HG03039 (cell line): ENCODE measurements at regions not wholly inside any gene's neighbourhood (a gene's known extent, or its start where the extent isn't known, plus 50 kb on each side); places are given as distances from the start of the nearest gene placed in this dataset.

Source experiments
- ATAC-seq: cut with Tn5 transposase; IDR thresholded peaks from one replicate; pipeline ENCODE4 v1.9.1; 2021; ENCODE audit warnings: mild to moderate bottlenecking, moderate library complexity; ENCODE audit not compliant: unreplicated experiment

DNA sequence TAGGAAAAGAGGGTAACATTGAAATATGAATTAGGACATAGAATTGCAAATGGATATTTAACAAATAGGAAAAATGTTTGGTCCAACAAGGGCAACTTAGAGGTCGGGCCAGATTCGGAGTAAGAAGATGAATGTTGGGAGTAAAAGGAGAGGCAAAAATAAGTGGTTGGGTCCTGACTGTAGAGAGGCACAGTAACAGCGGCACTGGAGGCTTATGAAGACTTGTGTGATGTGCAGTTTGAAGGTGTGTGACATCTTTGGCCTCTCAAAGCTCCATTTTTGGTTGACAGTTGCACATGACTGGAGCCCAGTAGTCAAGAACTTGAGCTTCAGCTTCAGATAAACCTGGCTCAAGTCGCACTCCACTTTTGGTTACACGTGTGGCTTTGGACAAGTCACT, 109.9 kb upstream of the PAXBP1 start:
- ATAC-seq = no peak

DNA sequence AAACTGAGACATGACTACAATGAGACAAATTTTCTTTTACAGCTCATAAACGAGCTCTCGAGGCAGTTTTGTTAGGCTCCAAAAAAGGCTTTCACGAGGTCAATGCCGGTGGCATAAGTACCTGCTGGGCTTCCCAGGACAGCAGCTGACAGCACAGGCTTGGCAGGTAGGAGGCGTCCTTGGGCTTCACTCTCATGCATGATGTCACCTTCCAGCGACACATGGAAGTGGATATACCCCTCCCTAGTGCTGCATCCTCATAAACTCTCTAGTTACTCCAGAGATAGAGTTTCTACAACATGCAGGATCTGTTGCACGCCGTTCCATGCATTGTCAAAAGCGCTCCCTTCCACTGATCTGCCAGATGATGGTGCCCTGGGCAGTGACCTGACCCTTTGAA, 112.5 kb upstream of the PAXBP1 start:
- no peak for ATAC-seq

DNA sequence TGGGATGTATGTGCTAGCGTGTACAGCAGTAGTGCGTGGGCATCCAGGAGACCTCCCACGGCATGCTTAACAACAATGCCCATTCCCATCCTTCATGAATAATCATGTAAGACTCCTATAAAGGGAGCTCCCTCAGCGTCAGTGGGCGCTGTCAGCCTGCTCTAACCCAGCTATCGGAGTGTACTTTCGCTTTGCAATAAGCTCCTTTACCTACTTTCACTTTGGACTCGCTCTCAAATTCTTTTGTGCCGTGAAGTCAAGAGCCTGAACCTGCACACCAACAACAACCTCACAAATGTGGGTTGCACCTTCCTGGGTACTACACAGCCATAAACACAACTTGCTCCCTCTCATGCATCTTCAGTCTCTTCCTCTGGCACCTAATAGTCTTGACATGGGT, 114.8 kb upstream of the PAXBP1 start:
- no peak for ATAC-seq

DNA sequence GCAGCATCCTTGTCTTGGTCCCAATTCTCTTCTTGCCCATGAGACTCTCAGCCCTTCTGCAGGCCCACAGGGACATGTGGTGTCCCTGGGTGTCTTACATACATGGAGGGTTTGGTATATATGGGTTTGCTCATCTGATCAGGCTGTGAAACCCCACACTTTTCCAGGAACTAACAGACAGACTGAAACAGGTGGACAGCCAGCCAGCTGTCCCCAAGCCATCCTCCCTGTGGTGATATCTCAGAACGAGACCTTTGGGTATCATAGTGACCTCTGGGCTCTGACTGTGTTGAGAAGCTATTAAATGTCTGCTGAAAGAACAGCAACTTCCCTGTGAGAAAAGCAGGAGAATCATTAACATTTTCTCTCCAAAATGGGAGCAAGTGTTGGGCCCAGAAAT, 115.5 kb upstream of the PAXBP1 start:
- no peak for ATAC-seq

DNA sequence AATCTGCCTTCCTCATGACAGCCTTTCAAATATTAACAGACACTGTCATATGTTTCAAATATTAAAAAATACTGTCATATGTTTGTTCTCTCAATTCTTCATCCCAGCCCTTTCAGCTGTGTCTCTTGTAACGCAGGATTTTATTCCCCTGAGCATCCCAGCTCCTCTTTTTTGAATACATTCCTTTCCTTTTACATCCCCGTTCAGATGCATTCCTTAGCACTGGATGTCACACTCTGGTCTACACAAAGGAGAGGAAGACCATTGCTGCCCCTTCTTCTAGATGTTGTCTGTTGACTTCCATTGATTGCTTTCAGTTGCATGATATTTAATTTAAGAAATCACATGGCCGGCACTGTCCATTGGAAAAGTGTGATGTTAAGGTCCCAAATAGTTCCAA, 117.4 kb upstream of the PAXBP1 start:
- no peak for ATAC-seq

DNA sequence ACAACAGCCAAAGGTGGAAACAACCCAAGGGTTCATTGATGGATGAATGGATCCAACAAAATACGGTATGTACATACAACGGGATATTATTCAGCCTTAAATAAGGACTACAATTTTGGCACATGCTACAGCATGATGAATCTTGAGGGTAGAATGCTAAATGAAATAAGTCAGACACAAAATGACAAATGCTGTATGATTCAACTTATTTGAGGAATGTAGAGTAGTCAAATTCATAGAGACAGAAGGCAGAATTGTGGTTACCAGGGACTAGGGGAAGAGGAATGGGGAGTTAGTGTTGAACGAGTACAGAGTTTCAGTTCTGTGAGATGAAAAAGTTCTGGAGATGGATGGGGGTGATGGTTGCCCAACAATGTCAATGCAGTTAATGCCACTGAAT, 118.0 kb upstream of the PAXBP1 start:
- ATAC-seq = no peak

DNA sequence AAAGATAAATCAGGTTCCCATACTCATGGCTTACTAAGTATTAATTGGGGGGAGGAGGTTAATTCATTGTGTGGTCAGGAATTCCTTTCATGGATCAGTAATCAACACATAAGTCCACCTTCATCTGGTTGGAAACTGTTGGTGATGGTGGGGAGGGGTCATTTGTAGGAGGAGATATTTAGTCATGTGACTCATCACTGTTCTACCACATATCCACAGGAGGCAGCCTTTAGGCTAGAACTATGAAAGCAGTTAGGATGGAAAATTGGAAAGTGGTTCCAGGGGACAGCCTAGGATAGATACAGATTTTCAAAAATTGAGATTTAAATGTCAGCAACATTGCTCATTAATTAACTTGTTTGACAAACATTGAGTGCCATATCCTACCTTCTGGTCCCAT, 122.8 kb upstream of the PAXBP1 start:
- no peak for ATAC-seq

DNA sequence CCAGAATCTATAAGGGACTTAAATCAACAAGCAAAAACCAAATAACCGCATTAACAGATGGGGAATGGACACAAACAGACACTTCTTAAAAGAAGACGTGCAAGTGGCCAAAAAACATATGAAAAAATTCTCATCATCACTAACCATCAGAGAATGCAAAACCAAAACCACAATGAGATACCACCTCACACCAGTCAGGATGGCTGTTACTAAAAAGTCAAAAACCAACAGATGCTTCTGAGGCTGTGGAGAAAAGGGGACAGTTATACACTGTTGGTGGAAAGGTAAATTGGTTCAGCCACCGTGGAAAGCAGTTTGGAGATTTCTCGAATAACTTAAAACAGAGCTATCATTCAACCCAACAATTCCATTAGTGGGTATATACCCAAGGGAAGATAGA, 124.9 kb upstream of the OLIG2 start:
- ATAC-seq = no peak

DNA sequence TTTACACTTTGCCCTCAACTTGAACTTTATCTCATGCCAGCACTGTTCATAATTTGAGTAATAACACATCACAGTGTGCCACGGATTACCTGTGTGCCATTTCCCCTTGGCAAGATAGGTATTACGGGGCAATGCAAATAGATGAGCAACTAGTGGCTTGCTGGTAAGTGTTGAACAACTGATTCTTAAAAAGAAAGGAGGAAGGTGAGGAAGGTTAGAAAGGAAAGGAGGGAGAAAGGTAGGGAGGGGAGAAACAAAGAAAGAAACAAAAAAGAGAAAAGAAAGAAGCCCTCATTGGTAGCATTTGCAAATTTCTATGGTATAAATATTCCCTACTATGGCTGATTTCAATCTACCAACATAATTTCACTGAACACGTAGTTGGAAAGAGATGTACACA, 118.2 kb upstream of the OLIG2 start:
- ATAC-seq = no peak

DNA sequence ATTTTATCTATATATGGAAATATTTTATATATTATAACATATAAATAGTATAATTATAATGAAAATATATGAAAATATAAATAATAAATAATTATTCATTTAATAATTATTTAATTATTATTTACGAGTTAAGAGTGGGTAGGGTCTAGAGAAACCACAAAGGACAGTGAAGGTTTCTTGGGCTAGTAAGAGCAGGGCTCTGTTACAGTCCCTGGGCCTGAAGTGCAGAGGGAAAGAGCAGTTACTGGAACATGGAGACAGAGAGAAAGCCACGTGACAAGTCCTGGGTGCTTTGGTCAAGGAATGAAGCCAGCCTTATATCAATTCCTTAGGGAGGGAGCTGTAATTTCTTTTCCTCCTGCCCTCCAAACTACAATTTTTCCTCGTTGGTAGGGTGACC, 117.2 kb upstream of the OLIG2 start:
- no peak for ATAC-seq

DNA sequence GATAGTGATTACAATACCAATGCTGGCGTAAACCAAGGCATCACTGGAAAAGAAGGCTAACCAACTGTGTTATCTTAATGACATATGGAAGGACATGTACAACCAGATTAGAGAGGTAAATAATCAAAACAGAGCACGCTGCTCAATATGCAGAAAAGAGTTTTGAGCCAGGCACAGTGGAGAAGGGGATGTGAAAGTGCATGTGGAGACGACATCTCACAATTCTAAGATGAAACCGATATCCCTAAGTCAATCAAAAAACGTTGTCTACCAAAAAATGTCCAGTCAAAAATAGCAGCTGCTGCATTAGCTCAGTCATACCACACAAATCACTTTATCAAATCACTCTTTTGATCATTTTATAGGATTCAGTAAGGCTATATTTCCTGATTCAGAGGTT, 116.3 kb upstream of the OLIG2 start:
- no peak for ATAC-seq

DNA sequence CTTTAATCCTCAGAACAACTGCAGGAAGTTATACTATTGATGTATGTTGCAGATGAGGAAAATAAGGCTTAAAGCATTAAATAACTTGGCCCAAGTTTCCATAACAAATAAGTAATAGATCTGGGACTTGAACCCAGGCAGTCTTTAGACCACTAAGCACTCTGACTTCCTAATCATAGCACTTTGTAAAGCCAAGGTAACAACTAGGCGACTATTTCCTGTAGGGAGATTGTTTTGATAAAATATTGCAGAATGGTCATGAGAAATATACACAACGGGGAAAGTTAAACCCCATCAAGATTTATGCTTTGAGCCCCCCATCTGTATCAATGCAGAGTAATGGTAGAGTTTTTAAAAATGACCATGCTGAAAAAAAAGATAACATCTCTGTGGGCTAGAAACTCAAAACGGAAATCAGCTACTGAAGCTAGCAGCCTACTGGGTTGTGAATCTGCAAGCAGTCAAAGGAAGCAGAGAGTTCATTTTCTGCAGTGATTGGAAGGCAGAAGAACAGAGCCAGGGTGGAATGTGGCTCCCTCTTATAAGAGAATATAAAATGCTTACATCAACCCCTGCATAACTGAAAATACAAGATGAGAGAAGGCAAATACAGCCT, 111.2 kb upstream of the OLIG2 start:
- ATAC-seq = no peak

DNA sequence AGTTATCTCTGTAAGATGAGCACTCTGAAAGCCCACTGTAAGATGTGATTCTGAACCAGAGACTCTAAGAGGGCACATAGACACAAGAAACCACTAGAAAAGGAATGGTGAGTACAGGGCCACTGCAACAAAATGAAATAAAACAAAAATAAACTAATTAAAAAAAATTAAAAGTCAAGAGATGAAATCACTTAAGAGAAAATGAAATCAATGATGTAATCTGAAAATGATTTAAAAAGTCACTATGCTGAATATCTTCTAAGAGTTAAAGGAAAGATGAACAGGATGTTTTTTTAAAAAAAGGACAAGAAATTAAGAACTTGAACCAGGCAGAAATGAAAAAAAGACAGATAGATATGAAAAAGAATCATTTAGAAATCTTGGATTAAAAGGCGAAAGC, 110.6 kb upstream of the OLIG2 start:
- no peak for ATAC-seq

DNA sequence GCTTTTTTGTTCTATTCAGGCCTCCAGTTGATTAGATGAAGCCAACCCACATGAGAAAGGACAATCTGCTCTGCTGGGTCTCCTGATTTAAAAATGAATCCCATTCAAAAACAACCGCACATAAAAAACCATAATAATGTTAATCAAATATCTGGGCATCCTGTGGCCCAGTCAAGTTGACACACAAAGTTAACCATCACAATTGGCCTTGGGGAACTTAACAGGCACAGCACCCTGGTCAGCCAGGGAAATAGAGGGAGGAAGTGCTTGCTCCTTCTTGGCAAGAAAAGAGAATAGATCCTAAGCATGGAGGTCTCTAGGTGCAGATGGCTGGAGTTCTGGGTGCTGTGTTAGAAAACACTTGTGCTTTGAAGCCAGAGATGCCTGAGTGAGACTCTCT, 109.6 kb upstream of the OLIG2 start:
- ATAC-seq = no peak

DNA sequence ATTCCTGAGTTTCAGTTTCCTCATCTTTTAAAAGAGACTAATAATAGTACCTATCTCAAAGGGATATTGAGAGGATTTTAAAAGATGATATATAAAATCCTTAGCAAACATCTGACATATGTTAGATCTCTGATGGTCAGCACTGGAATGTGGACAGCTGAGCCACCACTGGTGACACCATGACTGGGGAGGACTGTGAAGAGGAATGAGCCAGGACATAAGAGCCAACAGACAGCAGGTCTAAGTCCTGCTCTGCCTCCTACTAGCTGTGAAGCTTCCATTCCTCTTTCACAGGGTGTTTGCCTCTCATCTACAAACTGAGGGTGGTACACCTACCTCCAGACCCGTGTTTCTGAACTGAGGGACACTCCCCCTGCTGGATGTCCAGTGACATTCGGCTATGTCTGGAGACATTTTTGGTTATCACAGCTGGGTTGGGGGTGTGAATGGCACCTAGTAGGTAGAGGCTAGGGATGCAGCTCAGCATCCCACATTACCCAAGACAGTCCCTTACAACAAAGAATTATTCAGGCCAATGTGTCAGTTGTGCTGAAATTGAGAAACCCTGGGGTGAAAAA, 109.1 kb upstream of the OLIG2 start:
- ATAC-seq = no peak

DNA sequence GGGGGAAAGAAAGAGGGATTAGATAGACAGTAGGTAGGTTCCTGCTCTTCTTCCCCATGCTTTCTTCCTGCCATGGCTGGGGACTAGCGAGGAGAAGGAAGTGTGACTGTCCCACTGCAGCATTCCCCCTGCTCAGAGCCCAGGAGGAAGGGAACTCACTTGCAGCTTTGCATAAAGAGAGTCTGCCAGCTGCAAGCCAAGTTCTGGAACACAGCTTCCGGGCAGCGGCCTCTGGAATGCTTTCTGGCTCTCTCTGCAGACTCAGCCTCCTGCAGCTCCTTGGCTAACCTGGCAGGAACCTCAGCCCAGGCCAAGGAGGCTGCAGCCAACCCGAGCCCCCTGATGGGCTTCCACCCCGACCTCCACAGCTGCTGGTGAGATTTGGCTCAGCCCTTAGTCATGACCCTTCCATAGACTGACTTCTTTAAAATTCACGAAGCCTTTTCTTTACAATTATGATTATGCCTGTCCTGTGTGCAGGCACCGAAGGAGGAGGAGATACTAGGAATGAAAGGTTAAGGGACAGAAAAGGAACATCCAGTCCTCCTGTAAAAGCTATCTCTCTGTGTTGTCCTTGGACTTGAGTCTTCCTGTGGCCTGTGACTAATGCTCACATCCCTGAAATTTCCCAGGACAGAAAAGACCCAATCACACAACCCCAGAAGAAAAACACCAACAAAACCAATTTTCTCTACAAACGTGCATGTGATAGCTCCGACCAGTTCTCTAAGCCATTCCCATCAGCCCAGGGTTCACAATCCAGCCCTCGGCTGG, 108.2 kb upstream of the OLIG2 start:
- ATAC-seq = no peak

DNA sequence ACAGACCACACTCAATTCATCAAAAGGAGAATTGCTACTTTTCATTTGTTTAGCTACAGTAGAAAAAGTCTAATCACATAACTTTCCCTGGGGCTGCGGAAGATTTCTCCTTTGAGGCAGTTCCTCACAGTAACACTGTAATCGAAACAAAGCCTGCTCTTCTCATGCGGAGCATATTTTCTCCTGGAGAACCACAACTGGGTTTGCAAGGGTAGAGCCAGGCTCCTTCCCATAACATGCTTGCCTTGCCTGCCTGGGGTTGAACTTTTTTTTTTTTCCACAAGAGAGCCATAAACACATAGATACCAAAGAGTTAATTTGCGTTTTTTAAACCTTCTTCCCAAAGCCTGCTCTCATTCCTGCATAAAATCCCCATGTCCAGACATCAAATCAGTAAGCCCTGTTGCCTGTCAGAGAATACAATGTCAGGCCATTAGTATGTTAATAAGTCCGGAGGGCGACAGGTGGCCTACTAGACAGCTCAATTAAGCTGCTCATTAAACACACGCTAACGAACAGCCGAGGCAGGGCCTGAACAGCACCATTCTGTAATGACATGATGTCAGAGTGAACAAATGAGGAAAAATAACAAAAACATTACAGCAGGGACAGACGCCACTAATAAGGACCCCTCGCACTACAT, 107.1 kb upstream of the OLIG2 start:
- ATAC-seq = no peak

DNA sequence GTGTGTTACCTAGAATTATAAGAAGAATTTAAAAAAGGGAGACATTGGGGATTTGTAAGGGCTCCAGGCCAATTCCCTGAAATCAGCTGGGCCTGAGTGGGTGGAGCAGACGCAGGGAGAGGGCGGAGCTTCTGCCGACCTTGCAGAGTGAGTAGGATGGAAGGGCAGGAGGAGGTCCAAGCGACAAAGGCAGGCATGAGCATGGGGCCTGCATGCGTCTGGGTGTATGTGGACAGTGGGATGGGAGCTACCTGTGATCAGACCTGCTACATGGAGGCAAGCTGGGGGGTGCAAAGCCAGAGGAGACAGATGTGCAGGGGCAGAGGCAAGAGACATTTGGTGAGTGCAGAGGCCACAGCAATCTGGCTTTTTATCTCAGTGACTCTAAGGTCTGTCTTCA, 105.3 kb upstream of the OLIG2 start:
- ATAC-seq = no peak

DNA sequence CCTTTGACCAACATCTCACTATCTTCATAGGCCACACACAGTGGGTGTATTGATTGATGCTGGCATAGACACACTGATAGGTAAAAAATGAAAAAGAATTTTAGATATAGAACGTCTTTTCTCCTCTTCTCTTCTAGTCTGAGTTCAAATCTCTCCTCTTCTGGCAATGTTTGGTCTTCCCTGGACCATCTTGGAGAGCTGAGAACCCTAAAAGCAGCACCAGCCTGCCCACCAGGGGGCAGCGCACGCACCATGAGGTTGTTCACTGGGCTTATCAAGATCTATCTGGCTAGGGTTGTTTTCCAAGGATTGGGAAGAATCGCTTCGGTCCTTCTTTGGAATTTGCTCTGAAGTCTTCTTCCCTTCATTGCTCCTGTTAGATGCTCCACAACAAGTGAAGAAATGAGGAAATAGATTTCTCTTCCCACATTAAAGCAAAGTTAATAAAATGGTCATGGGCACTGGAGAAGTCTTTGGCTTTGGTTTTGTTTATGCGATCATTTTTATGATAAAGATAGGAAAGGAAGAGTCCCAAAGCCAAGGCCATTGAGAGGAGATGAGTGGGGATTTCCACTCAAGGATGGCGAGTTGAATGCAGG, 104.0 kb upstream of the OLIG2 start:
- no peak for ATAC-seq

DNA sequence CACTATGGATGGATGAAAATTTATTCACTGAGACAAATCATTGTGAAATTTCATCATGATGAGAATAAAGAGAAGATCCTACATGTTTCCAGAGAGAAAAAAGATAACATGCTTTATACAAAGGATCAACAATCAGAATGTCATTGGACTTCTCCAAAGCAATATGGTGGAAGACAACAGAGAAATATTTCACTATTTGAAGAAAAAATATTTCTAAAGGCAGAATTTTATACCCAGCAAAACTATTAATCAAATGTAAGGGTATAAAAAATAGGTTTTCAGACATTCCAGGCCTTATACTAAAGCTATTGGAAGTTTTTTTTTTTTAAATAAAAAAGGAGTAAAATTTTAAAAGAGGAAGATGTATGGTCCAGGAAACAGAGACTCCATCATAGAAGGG, 100.6 kb upstream of the OLIG2 start:
- no peak for ATAC-seq

DNA sequence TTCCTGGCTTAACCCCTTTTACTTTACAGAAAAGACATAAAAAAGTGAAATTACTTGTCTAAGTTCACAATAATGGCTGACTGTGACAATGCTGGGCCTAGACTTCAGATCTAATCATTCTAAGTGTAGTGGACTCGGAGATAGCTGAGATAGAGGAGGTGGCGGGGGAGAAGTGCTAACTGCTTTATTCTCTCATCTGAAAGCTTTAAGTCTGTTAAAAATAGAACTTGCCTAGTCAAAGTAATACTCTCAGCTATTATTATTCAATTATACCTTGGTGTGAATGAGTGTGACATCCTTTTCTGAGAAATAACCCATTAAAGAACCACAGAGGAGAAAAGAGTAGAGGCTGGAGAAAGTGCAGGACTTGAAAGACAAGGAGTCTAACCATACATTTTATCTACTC, 96.1 kb upstream of the OLIG2 start:
- ATAC-seq = peak; percentile 48

DNA sequence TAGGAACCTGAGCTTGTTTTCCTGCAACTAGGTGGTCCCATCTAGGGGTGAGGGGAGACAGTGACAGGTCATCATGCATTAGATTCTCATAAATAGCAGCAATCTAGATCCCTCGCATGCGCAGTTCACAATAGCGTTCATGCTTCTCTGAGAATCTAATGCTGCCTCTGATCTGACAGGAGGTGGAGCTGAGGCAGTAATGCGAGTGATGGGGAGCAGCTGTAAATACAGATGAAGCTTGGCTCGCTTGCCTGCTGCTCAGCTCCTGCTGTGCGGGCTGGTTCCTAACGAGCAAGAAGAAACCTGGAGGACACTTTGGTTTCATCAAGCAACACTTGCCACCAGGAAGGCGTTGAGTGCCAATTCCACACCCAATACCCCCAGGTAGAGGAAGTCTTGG, 95.1 kb upstream of the OLIG2 start:
- ATAC-seq = no peak
